ENCODE measurements at regions not wholly inside any gene's neighbourhood (a gene's known extent, or its start where the extent isn't known, plus 50 kb on each side); places are given as distances from the start of the nearest gene placed in this dataset.

DNA sequence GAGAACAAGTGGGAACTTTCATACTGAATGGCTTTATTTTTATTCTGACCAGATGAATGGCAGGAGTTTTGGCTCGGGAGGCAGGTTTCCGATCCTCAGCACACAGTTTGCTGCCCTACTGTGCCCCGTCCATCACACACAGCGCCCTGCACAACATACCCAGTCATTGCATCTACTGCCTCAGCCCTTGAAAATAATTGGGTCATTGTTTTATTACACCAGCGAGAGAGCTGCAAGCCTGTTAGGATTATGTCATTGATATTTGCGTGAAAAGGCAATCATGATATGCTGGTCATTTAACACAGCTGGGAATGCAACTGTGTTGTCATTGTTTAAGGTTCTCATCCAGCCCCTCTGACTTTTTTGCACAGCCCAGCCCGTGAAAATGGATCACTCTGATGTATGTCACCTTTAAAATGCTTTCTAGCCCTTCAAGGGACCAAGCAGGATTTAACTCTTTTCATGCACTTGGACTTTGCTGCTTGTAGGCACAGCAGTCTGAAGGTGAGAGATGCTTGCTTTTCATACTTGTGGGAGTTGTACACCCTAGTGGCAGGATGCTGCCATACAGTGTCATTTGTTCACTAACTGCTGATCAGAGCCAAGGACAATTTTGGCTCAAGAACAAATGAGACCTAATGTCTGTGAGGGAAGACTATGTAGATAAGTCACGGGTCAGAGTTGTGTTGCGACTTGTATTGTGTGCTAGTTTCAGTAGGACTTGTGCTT is 62.3 kb downstream of the RTL9 start:
- FAIRE-seq = no peak
- Histone ChIP-seq H3K27me3 (ENCODE audit: control insufficient read depth in 2 of 2, insufficient read depth in 2 of 2, low read length in 2 of 2) (peaks cover 0 to 3% of the 10 kb centered on the region in 2 experiments), H3K4me2 (ENCODE audit: insufficient read depth, low read length) (no peak overlapping the region), H3K79me2 (ENCODE audit: control insufficient read depth, insufficient read depth, low read length) (no peaks in the 10 kb centered on the region), H3K36me3 (ENCODE audit: control insufficient read depth in 2 of 2, extremely low read depth in 1 of 2, insufficient read depth in 2 of 2, low read length in 2 of 2) (no peaks in the 10 kb centered on the region), H3K4me1 (ENCODE audit: control insufficient read depth, extremely low read depth, insufficient read depth, low read length) (no peaks in the 10 kb centered on the region), H3K4me3 (replicated peaks in 1 of 3; ENCODE audit: insufficient read depth in 1 of 3, low read depth in 1 of 3, low read length in 3 of 3) (no peak overlapping the region), H4K20me1 (replicated peaks; ENCODE audit: control insufficient read depth, extremely low read depth, insufficient read depth, low read length) (no peaks in the 10 kb centered on the region), H3K9me3 (replicated peaks; ENCODE audit: control insufficient read depth, insufficient read depth, low read length) (no peaks in the 10 kb centered on the region), H2AFZ (ENCODE audit: low read depth, low read length) (no peak overlapping the region), H3K27ac (ENCODE audit: insufficient read depth, low read depth, low read length) (no peak overlapping the region), H3K9ac (replicated peaks; ENCODE audit: extremely low read depth, insufficient read depth, low read length) (no peak overlapping the region), H3K9me1 (replicated peaks; ENCODE audit: control insufficient read depth, extremely low read depth, insufficient read depth, low read length) (no peaks in the 10 kb centered on the region)
- dilution Hi-C loops (cut with MboI; ENCODE audit: extremely low pct_ligation_motif_present, low sequenced_read_pairs) (no loop called here), intact Hi-C loops (cut with micrococcal nuclease) (no loop called here)
- ChIA-PET POLR2A (no interaction called here), CTCF (interaction anchor here (1.5 kb wide), 2 partner anchors 260 to 264 kb away, joined by 4 to 6 read pairs; no protein-coding TSS in a partner anchor)
- BruUV-seq (replicated peaks) = no TSS peak
- TF ChIP-seq GATA2 (IDR thresholded peaks at IDR 0.05; ENCODE audit: insufficient read depth, insufficient read length, low read depth, low read length) (no peak), FOS (IDR thresholded peaks at IDR 0.05; ENCODE audit: borderline replicate concordance, insufficient read depth, low read length) (no peak), POLR2AphosphoS5 (IDR thresholded peaks at IDR 0.05; ENCODE audit: insufficient read depth, low read depth, low read length) (no peak), POLR2A (IDR thresholded peaks at IDR 0.05; ENCODE audit: low read depth, low read length) (no peak), JUN (IDR thresholded peaks at IDR 0.05; ENCODE audit: borderline replicate concordance, insufficient read depth, insufficient read length, low read depth) (no peak), MYC (IDR thresholded peaks at IDR 0.05; ENCODE audit: low read depth, low read length) (no peak)
- TF ChIP-seq, protein P1, sequence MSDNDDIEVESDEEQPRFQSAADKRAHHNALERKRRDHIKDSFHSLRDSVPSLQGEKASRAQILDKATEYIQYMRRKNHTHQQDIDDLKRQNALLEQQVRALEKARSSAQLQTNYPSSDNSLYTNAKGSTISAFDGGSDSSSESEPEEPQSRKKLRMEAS (IDR thresholded peaks at IDR 0.05; ENCODE audit: insufficient read depth, insufficient read length) = no peak
- TF ChIP-seq, protein P2, sequence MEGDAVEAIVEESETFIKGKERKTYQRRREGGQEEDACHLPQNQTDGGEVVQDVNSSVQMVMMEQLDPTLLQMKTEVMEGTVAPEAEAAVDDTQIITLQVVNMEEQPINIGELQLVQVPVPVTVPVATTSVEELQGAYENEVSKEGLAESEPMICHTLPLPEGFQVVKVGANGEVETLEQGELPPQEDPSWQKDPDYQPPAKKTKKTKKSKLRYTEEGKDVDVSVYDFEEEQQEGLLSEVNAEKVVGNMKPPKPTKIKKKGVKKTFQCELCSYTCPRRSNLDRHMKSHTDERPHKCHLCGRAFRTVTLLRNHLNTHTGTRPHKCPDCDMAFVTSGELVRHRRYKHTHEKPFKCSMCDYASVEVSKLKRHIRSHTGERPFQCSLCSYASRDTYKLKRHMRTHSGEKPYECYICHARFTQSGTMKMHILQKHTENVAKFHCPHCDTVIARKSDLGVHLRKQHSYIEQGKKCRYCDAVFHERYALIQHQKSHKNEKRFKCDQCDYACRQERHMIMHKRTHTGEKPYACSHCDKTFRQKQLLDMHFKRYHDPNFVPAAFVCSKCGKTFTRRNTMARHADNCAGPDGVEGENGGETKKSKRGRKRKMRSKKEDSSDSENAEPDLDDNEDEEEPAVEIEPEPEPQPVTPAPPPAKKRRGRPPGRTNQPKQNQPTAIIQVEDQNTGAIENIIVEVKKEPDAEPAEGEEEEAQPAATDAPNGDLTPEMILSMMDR (IDR thresholded peaks at IDR 0.05; ENCODE audit: extremely low read depth in 1 of 2, insufficient read depth in 1 of 2, low read depth in 1 of 2, low read length in 2 of 2) = no peak
- no peak for DNase-seq (ENCODE audit: low read depth, low spot score)
